ENCODE measurements at regions not wholly inside any gene's neighbourhood (a gene's known extent, or its start where the extent isn't known, plus 50 kb on each side); places are given as distances from the start of the nearest gene placed in this dataset.

DNA sequence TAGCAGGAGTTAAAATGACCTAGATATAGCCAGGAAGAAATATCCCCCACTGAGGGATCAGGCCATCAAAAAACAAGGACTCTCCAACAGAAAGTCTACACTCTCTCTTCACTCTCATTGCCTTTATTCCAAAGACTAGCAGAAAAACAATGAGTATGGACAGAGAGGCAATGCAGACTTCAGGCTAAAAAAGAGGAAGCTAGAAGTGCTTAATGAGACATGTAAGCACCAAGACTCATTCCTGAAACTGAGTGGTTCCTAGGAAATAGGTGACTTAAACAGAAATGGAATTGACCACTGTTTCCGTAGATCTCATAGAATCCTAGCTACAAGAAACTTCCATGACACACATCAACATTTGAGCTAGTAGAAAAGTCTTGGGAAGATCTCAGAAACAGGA is 387.3 kb downstream of the KDM5D start:
- no peak for DNase-seq (ENCODE audit: low read depth, low spot score)

DNA sequence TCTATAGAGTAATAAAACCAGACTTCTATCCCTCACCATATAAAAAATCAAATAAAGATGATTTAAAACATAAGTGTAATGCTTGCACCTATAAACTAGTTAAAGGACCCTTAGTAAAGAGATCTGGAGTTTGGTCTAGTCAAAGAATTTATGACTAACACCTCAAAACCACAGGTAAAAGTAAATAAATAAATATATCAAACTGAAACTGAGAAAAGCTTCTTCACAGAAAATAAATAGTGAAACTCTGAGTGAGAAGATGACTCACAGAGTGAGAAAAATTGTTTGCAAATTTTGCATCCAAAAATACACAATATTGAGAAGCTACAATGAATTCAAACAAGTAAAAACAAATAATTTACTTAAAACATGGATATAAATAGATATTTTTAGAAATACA is 387.8 kb downstream of the KDM5D start:
- no peak for DNase-seq (ENCODE audit: low read depth, low spot score)

DNA sequence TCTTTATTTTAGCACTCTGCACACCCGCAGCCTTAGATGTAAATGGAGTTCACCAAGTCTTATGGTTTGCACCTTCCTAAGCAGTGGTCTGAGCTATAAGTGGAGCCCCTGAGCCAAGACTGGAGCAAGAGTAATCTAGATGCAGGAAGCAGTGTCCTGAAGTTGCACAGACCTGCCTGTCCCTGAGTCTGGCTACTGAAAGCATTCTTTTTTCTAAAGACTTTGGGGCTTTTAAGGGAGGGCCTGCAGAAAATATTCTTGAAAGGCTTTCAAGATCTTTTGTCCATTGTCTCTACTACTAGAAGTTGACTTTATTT is 389.7 kb downstream of the KDM5D start:
- no peak for DNase-seq (ENCODE audit: low read depth, low spot score)

DNA sequence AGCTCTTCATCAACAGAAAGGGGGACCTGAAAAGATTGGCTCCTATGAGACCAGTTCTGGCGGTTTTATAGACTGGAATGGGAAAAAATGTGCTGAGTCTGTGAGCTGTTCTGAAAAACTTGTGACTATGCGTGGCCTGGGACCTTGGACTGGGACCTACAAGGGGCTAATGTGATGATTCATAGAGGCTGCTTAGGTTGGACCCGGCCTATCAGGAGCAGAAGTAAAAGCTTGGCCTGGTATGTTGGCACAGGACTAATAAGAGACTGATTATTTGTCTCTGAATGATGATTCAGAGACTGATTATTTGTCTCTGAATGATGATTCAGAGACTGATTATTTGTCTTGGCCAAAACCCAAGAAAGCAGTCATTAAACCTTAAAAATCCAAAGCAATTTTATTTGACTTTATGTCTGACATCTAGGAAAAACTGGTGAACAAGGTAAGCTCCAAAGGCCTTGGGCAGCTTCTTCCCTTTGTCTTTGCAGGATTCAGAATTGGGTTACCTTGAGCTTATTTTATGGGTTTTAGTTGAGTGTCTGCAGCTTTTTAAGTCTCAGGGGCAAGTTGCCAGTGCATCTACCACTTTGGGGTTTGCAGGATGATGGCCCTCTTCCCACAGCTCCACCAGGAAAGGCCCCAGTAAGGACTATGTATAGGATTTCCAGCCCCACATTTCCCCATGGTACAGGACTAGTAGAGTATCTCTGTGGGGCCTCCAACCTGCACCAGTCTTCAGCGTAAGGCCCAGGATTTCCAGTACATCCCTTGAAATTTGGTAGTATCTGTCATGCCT is 390.3 kb downstream of the KDM5D start:
- DNase-seq (ENCODE audit: low read depth, low spot score), result no peak

DNA sequence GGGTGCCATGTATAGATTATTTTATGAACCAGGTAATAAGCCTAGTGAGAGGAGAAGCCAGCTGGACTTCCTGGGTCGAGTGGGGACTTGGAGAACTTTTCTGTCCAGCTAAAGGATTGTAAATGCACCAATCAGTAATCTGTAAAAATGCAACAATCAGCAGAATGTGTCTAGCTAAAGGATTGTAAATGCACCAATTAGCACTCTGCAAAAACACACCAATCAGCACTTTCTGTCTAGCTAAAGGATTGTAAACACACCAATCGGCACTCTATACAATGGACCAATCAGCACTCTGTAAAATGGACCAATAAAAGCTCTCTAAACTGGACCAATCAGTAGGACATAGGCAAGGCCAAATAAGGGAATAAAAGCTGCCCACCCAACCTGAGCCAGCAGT is 392.9 kb downstream of the KDM5D start:
- no peak for DNase-seq (ENCODE audit: low read depth, low spot score)

DNA sequence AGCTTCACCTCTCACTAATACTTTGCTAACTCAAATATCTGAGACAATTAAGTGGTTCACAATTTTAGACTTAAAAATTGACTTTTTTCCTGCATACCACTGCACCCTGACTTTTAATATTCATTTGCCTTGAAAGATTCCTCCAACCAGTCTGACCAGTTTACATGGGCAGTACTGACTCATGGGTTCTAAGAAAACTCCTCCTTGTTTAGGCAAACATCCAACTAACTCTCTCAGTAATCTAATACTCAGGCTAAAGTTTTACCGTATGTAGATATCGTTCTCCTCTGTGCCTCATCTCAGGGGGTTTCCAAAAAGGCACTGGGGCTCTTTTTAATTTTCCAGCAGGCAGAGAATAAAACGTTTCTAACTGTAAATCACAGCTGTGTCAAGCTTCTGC is 422.8 kb downstream of the KDM5D start:
- DNase-seq (ENCODE audit: low read depth, low spot score), result no peak

DNA sequence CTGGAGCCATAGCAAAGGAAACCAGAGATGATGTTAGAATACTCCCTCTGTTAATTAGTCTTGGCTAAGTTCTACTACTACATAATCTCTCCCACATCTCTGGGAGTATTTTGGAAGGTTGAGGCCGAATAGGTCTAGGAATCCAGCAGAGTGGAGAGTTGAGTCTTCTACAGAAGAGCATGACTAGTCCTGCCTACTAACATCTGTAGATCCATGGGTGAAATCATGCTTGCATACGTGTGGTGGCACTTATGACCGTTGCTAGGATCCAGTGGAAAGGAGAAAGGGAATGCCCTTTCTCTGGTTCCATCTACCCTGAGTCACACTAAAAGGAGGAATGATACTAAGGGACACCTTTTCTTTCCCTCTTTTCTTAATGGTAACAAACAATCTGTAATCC is 425.4 kb downstream of the KDM5D start:
- DNase-seq (ENCODE audit: low read depth, low spot score), result no peak

DNA sequence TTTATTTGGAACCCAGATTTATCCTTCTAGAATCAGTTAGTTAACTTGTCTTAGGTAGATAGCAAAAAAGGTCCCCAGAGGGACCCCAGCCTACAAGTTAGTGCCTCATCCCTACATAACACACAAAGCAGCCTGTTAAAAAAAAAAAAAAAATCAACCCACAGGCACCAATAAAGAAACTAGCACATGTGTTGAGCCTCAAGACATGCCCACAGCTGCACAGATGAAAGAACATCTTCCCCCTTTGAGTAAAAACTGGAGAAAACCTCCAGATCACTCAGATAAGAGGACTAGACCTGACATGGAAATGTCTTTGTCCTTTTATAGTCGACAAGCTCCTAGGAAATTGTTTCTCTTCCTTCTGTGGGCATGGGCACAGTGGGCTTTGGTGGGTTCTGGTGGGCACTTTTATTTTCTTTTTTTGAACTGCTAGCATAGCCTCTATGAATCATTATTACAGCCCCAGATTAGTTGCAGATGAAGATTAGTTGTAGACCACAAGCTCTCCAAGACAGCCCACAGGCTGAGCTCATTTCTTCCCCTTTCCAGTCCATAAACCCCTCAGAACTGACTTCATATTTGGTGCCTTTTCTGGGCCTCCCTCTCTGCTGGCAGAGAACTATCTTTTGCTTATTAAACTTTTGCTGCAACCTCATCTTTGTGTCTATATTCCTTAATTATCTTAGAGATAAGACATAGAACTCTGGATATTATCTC is 427.1 kb downstream of the KDM5D start:
- DNase-seq (ENCODE audit: low read depth, low spot score), result no peak

DNA sequence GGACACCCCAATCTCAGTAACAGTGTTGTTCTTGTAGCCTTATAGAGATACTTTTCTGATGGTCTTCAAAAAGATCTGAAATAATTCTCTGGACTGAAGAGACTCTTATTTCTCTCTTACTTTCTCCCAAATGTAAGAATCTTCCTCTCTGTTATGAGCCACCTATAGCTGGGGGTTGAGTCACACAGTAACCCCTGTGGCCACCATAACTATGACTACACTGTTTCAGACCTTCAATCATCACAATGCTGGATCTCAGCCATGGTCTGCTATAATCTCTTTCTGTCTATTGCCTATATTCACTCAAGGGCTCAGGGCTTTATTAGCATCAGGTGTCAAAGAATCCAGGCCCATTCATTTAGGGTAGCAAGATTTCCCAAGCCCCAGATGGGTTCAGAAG is 436.9 kb downstream of the KDM5D start:
- no peak for DNase-seq (ENCODE audit: low read depth, low spot score)

DNA sequence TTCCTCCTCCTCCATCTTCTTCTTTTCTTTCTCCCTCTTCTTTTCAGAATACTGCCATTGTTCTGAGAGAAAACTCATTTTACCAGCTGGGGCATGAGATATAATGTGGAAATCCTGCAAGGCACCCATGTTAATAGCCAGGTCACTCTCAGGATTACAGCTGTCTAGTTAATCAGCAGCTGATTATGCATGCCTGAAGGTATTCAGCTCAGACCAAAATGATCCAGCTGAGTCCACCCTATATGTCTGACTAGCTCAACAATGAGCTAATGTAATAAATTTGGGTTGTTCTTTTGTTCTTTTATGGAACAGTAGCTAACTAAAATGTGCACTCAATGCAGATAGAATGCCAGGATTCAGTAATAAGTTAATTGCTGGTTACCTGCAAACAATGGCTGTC is 441.4 kb downstream of the KDM5D start:
- DNase-seq (ENCODE audit: low read depth, low spot score), result no peak

DNA sequence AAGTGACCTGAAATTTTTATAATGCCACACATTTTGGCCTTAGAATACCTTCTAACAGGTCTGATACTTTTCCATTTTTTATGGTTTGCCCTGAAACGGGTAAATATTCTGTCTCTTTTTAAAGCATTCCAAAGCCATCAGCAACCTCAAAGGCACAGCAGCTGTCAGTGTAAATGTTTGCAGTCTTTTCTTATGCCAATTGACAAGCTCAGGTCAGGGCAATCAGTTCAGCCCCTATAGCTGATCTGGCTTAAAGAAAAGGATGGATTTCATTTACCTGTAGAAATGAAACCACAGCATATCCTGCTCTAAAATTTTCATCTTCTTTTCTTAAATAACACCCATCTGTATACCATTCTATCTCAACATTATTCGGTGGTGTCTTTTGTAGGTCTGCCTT is 453.6 kb downstream of the KDM5D start:
- DNase-seq (ENCODE audit: low read depth, low spot score), result no peak

DNA sequence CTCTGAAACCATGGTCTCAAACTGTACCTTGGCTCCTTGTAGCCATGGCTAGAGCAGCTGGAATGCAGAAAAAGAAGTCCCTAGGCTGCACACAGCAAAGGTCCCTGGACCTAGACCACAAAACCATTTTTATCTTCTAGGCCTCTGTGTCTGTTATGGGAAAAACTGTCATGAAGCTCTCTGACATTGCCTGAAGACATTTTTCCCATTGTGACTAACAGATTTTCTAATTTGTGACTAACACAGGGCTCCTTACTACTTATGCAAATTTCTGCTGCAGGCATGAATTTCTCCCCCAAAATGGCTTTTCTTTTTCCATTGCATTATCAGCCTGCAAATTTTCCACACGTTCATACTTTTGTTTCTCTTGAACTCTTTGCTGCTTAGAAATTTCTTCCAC is 470.4 kb downstream of the KDM5D start:
- DNase-seq (ENCODE audit: low read depth, low spot score), result no peak

DNA sequence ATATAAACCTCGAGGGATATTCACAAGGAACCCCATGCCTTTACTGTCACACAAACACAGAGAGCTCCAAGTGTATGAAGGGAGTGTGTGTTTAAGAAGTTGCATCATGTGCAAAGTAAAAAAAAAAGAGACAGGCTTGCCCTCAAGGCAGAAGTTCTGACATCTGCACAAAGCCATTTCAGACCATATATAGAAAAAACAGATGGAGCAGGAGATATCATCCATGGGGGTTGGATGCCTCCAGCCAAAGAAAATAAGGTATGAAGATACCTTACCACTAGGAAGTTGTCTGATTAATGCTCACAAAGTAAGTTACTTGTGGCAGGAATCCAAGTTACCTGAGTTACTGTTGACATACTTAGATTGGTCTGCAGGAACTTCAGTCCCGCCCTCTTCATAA is 476.2 kb downstream of the KDM5D start:
- DNase-seq (ENCODE audit: low read depth, low spot score), result no peak

DNA sequence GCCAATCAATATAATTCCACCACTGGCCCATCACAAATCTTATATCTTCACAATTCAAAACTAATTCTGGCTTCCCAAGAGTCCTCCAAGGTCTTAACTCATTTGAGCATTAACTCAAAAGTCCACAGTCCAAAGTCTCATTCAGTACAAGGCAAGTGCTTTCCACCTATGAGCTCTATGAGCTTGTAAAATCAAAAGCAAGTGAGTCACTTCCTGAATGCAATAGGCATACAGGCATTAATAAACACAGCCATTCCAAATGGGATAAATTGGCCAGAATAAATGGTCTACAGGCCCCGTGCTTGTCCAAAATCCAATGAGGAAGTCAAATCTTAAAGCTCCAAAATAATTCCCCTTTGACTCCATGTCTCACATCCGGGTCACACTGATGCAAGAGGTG is 479.1 kb downstream of the KDM5D start:
- no peak for DNase-seq (ENCODE audit: low read depth, low spot score)

DNA sequence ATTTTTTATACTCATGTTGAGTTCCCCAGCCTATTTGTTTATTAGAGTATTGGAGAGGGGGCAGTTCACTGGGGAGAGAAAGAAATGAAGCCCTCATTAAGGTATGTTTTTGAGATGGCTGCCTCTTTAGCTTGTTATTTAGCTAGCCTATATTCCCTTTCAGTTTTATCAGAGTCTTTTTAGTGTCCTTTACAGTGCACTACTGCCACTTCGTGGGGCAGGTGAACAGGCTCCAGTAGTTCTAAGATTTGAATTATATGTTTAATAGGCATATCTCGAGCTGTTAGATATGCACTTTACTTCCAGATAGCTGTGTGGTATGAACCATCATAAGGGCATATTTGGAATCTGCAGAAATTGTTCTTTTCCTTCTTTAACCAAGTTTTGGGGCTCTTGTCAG is 482.2 kb downstream of the KDM5D start:
- DNase-seq (ENCODE audit: low read depth, low spot score), result no peak

DNA sequence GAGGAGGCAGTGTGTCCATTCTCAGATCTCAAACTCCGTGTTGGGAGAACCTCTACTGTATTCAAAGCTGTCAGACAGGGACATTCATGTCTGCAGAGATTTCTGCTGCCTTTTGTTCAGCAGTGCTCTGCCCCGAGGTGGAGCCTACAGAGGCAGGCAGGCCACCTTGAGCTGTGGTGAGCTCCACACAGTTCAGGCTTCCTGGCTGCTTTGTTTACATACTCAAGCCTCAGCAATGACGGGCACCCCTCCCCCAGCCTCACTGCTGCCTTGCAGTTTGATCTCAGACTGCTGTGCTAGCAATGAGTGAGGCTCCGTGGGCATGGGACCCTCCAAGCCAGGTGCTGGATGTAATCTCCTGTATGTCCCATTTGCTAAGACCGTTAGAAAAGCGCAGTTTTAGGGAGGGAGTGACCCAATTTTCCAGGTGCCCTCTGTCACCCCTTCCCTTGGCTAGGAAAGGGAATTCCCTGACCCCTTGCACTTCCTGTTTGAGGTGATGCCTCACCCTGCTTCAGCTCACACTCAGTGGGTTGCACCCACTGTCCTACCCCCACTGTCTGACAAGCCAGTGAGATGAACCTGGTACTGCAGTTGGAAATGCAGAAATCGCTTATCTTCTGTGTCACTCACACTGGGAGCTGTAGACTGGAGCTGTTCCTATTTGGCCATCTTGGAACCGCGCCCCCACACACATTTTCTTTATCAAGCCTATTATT is 458.9 kb upstream of the HSFY2 start:
- DNase-seq (ENCODE audit: low read depth, low spot score), result no peak

DNA sequence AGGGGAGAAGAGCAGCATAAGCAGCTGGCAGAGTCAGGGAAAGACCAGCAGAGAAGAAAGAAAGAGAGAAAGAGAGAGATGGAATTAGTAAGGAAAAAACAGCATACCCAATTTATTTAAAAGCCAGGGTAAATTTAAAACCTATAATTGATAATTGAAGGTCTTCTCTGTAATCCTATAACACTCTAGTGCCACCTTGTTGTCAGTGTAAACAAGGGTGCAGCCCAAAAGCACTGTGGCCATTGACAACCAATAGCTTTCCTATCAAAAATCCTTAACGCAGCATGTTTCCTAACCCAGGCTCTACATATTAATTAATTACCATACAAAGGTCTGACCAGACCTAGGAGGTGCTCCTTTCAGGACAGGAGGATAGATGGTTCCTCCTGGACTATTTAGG is 447.2 kb upstream of the HSFY2 start:
- no peak for DNase-seq (ENCODE audit: low read depth, low spot score)

DNA sequence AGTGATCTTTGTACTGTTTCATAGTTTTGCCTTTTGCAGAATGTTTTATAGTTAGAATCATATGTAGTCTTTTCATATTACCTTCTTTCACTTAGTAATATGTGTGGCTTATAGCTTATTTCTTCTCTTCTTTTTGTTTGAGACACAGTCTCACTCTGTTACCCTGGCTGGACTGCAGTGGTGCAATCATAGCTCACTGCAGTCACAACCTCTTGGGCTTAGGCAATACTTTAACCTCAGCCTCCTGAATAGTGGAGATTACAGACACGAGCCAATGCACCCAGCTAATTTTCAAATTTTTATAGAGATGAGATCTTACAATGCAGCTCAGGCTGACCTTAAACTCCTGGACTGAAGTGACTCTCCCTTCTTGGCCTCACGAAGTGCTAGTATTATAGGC is 435.4 kb upstream of the HSFY2 start:
- DNase-seq (ENCODE audit: low read depth, low spot score), result no peak

DNA sequence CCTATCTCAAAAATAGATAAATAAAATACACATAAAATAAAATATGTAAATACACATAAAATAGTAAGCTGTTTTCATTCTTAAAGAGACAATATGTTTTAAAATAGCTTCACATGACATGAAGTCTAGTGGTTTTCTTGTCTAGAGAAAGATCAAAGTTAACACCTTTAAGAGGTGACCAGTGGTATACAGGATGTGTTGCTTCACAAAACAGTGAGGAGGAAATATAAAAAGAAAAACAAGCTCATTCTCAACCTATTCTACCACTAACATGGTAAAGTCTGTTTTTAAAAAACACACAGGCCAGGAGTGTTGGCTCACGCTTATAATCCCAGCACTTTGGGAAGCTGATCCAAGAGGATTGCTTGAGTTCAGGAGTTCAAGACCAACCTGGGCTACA is 433.5 kb upstream of the HSFY2 start:
- DNase-seq (ENCODE audit: low read depth, low spot score), result no peak

DNA sequence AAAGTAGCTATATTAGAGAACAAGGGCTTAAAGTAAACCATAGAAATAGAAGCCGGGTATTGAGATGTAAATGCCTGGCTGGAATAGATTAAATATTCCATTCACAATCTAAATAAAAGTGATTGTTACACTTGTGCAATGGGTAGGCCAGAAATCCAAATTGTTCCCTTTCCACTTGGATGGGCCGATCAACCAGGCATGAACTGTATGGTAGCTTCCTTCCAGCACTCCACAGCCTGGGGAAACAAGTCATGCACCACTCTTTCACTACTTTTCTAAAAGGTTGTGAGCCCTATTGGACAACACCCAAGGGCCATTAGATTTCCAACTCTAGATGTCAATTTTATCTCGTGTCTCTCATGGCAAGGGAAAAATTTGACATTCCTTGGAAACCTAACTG is 407.3 kb upstream of the HSFY2 start:
- no peak for DNase-seq (ENCODE audit: low read depth, low spot score)

DNA sequence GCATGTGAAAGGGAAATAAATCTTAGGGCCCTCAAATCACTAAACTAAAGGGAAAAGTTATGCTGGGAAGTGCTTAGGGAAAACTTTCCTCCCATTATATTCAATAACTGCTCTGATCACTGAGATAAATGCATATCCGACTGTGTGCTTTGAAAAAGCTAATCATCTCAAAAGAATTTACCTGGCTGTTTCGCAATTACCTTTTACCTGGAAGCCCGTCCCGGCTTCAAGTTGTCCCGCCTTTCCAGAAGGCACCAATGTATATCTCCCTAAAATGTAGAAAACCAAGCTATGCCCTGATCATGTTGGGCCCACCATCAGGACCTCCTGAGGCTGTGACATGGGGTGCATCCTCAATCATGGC is 394.6 kb upstream of the HSFY2 start:
- DNase-seq (ENCODE audit: low read depth, low spot score), result no peak

DNA sequence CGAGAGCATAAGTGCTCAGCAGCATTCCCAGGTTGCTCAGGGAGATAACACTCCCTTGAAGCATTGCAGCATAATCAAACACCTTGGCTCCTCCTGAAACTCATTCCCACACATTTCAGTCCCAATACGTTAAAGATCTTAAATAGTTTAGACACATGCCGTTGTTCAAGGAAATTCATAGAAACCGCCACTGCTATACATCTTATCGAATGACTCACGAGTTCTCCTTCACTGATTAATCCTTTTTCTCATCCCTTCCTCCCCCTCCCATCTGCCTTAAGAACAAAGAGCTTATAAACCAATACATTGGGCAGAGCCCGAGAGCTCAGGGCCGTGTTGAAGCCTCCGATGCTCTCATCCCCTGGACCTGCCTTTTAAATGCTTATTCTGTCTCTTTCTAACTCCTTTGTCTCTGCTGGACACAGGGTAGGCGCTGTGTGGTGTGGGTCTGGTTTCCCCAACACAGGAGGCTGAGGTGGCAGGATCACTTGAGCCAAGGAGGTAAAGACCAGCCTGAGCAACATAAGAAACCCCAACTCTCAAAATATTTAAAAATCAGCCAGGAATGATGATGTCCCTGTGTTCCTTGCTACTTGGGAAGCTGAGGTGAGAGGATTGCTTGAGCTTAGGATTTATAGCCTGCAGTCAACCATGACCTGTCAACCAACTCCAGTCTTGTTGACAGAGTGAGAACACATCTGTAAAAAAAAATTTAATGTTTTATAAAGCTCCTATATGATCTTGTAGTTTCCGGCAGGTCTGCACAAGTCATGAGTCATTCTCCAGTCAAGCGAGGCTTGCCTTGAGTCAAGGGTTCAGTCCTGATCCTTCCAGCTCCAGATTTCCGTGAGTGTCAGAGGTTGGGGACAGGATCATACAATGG is 394.0 kb upstream of the HSFY2 start:
- no peak for DNase-seq (ENCODE audit: low read depth, low spot score)
